ENCODE measurements at regions not wholly inside any gene's neighbourhood (a gene's known extent, or its start where the extent isn't known, plus 50 kb on each side); places are given as distances from the start of the nearest gene placed in this dataset.
"Not testable (repeated sequence)": the region's sequence is repeated elsewhere in the genome, so short reads cannot be mapped to it uniquely, and the experiment has no call there.

DNA sequence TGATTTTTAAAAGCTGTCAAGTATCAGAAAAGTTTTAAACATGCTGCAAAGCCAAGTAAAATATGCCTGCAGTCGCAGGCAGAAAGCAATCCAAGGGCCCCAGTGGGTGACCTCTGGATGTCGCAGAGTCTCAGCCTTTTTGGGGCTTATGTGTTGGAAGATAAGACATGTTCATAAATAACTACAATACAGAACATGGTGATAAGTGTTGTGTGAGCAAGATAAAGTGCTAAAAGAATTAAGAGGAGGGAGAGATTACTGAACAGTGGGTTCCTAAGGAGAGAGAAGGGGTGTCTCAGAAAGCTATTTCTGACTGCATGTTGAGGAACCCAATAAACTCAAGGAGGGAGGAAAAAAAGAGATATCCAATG is 78.9 kb upstream of the ADRB2 start:
- Histone ChIP-seq H3K79me1 (ENCODE audit: low read length) (no peaks in the 10 kb centered on the region), H3K27me3 (ENCODE audit: insufficient read depth, low read length, poor library complexity) (no peaks in the 10 kb centered on the region), H3K36me3 (ENCODE audit: control insufficient read depth, insufficient read depth, low read length) (no peaks in the 10 kb centered on the region), H4K5ac (ENCODE audit: low read length) (no peak overlapping the region), H3K18ac (ENCODE audit: low read length) (no peak overlapping the region), H3K4me1 (ENCODE audit: control insufficient read depth, low read depth, low read length) (no peaks in the 10 kb centered on the region), H3K79me2 (ENCODE audit: control insufficient read depth, insufficient read depth, low read length) (no peaks in the 10 kb centered on the region), H4K8ac (ENCODE audit: low read depth, low read length) (no peak overlapping the region), H3K23ac (ENCODE audit: low read length) (no peak overlapping the region), H3K4ac (ENCODE audit: low read depth, low read length) (no peak overlapping the region), H3K56ac (ENCODE audit: low read length) (no peak overlapping the region), H3K27ac (ENCODE audit: low read depth, low read length) (no peak overlapping the region), H2AK5ac (ENCODE audit: low read length) (no peak overlapping the region), H2BK120ac (ENCODE audit: low read depth, low read length) (no peak overlapping the region), H3K9ac (ENCODE audit: low read length) (no peak overlapping the region), H3K4me2 (ENCODE audit: low read length) (no peak overlapping the region), H2BK5ac (ENCODE audit: low read length) (no peak overlapping the region), H3K4me3 (ENCODE audit: low read length) (no peak overlapping the region), H2BK15ac (replicated peaks; ENCODE audit: low read depth) (no peak overlapping the region)
- DNase-seq, result no peak
- whole genome bisulfite sequencing (ENCODE audit: extremely low coverage, insufficient coverage, low lambda C conversion rate), result no CpG with 5 or more reads among the region's 2 CpGs

DNA sequence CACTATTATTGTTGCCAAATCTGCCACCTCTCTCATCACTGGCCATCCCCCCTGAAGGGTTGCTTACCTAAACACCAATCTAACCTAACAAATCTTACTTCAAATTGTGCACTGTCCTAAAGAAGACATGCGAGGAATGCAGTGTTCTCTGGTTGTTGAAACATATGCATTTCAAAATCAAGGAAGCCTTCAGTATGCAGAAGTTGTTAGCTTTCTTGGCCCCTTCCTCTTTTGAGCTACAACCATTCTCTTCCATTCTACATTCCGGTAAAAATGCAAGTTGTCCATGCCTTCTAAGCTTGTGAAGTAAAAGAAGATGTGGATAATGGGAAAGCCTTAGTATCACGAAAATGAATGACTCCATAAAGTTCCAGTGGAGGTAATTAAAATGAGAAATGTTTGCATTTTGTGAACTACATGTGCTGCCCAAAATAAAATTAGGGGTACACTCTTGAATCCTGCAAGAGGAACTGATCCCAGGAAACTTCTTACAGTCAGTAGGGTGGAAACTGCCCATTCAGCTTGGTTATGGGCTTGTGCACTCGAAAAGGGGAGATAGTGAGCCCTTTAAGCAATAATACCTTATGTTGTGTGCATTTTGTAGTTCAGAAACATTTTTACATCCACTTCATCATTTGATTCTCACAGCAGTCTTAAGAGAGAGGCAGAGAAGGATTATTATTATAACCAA is 77.6 kb upstream of the ADRB2 start:
- H3K36me3 ChIP-seq (ENCODE audit: control insufficient read depth, insufficient read depth, low read length), result no peaks in the 10 kb centered on the region
- H3K4ac ChIP-seq (ENCODE audit: low read depth, low read length), result no peak overlapping the region
- no peak overlapping the region for H3K18ac ChIP-seq (ENCODE audit: low read length)
- DNase-seq, result no peak
- no CpG with 5 or more reads among the region's 4 CpGs for WGBS (ENCODE audit: extremely low coverage, insufficient coverage, low lambda C conversion rate)
- no peaks in the 10 kb centered on the region for H3K27me3 ChIP-seq (ENCODE audit: insufficient read depth, low read length, poor library complexity)
- H3K4me2 ChIP-seq (ENCODE audit: low read length), result no peak overlapping the region
- H3K9ac ChIP-seq (ENCODE audit: low read length), result no peak overlapping the region
- H3K79me2 ChIP-seq (ENCODE audit: control insufficient read depth, insufficient read depth, low read length), result no peaks in the 10 kb centered on the region
- no peak overlapping the region for H4K8ac ChIP-seq (ENCODE audit: low read depth, low read length)
- no peak overlapping the region for H3K23ac ChIP-seq (ENCODE audit: low read length)
- no peak overlapping the region for H2BK15ac ChIP-seq (replicated peaks; ENCODE audit: low read depth)
- H4K5ac ChIP-seq (ENCODE audit: low read length), result no peak overlapping the region
- no peak overlapping the region for H2AK5ac ChIP-seq (ENCODE audit: low read length)
- H3K56ac ChIP-seq (ENCODE audit: low read length), result no peak overlapping the region
- no peak overlapping the region for H2BK5ac ChIP-seq (ENCODE audit: low read length)
- H3K79me1 ChIP-seq (ENCODE audit: low read length), result no peaks in the 10 kb centered on the region
- H3K27ac ChIP-seq (ENCODE audit: low read depth, low read length), result no peak overlapping the region
- H2BK120ac ChIP-seq (ENCODE audit: low read depth, low read length), result no peak overlapping the region
- H3K4me1 ChIP-seq (ENCODE audit: control insufficient read depth, low read depth, low read length), result no peaks in the 10 kb centered on the region
- H3K4me3 ChIP-seq (ENCODE audit: low read length), result no peak overlapping the region

DNA sequence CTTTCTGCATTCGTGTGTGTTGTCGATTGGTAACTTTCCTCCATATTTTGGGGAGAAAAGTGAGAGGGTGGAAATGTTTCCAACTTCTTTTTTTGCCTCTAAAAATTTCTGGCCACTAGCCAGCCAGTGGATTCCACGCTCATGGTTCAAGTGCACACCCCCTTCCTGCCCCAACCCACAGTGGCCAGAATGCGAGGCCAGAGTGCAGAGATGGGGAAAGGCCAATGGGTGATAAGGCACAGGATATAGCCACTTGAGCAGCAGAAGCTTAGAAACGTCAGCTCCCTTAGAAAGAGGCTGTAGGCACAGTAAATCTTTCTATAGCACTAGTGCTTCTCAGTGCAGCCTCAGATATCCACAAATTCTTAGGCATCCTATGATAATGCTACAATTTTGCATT is 75.8 kb upstream of the ADRB2 start:
- no peaks in the 10 kb centered on the region for H3K4me1 ChIP-seq (ENCODE audit: control insufficient read depth, low read depth, low read length)
- no peak overlapping the region for H3K4ac ChIP-seq (ENCODE audit: low read depth, low read length)
- no peaks in the 10 kb centered on the region for H3K79me1 ChIP-seq (ENCODE audit: low read length)
- no peak overlapping the region for H4K5ac ChIP-seq (ENCODE audit: low read length)
- H3K36me3 ChIP-seq (ENCODE audit: control insufficient read depth, insufficient read depth, low read length), result no peaks in the 10 kb centered on the region
- no peak overlapping the region for H3K4me2 ChIP-seq (ENCODE audit: low read length)
- no peaks in the 10 kb centered on the region for H3K79me2 ChIP-seq (ENCODE audit: control insufficient read depth, insufficient read depth, low read length)
- H3K9ac ChIP-seq (ENCODE audit: low read length), result no peak overlapping the region
- H2AK5ac ChIP-seq (ENCODE audit: low read length), result no peak overlapping the region
- no peak for DNase-seq
- no peak overlapping the region for H3K27ac ChIP-seq (ENCODE audit: low read depth, low read length)
- WGBS (ENCODE audit: extremely low coverage, insufficient coverage, low lambda C conversion rate), result no CpG with 5 or more reads among the region's 5 CpGs
- H4K8ac ChIP-seq (ENCODE audit: low read depth, low read length), result no peak overlapping the region
- no peak overlapping the region for H3K18ac ChIP-seq (ENCODE audit: low read length)
- H2BK15ac ChIP-seq (replicated peaks; ENCODE audit: low read depth), result no peak overlapping the region
- H2BK120ac ChIP-seq (ENCODE audit: low read depth, low read length), result no peak overlapping the region
- H2BK5ac ChIP-seq (ENCODE audit: low read length), result no peak overlapping the region
- no peak overlapping the region for H3K56ac ChIP-seq (ENCODE audit: low read length)
- H3K23ac ChIP-seq (ENCODE audit: low read length), result no peak overlapping the region
- no peaks in the 10 kb centered on the region for H3K27me3 ChIP-seq (ENCODE audit: insufficient read depth, low read length, poor library complexity)
- no peak overlapping the region for H3K4me3 ChIP-seq (ENCODE audit: low read length)

DNA sequence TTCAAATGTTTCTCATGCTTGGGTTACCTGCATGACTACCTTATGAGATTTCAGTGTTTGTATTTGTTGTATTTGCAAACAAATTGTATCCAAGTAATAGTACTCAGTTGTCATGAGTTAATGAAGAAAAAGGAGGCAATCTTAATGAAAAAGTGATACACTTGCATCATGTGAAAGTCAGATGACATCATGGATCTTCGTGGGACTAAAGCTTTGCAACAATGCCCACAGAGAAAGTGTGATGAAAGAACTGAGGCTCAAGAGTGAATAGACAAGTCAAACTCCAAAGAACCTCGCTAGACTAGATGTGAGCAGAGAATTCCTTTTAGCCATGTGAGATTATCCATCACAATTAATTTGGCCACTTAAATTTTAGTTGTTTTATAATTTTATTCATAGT is 75.4 kb upstream of the ADRB2 start:
- DNase-seq, result no peak
- H3K36me3 ChIP-seq (ENCODE audit: control insufficient read depth, insufficient read depth, low read length), result no peaks in the 10 kb centered on the region
- no peak overlapping the region for H2BK120ac ChIP-seq (ENCODE audit: low read depth, low read length)
- no peaks in the 10 kb centered on the region for H3K79me2 ChIP-seq (ENCODE audit: control insufficient read depth, insufficient read depth, low read length)
- no peak overlapping the region for H3K27ac ChIP-seq (ENCODE audit: low read depth, low read length)
- no peak overlapping the region for H3K9ac ChIP-seq (ENCODE audit: low read length)
- H2BK15ac ChIP-seq (replicated peaks; ENCODE audit: low read depth), result no peak overlapping the region
- no peak overlapping the region for H3K56ac ChIP-seq (ENCODE audit: low read length)
- no peak overlapping the region for H3K4ac ChIP-seq (ENCODE audit: low read depth, low read length)
- H3K27me3 ChIP-seq (ENCODE audit: insufficient read depth, low read length, poor library complexity), result no peaks in the 10 kb centered on the region
- H3K79me1 ChIP-seq (ENCODE audit: low read length), result no peaks in the 10 kb centered on the region
- no peak overlapping the region for H2AK5ac ChIP-seq (ENCODE audit: low read length)
- no peak overlapping the region for H4K8ac ChIP-seq (ENCODE audit: low read depth, low read length)
- H4K5ac ChIP-seq (ENCODE audit: low read length), result no peak overlapping the region
- H2BK5ac ChIP-seq (ENCODE audit: low read length), result no peak overlapping the region
- no peak overlapping the region for H3K18ac ChIP-seq (ENCODE audit: low read length)
- no peak overlapping the region for H3K23ac ChIP-seq (ENCODE audit: low read length)
- no CpG with 5 or more reads among the region's 2 CpGs for WGBS (ENCODE audit: extremely low coverage, insufficient coverage, low lambda C conversion rate)
- no peak overlapping the region for H3K4me3 ChIP-seq (ENCODE audit: low read length)
- no peak overlapping the region for H3K4me2 ChIP-seq (ENCODE audit: low read length)
- no peaks in the 10 kb centered on the region for H3K4me1 ChIP-seq (ENCODE audit: control insufficient read depth, low read depth, low read length)

DNA sequence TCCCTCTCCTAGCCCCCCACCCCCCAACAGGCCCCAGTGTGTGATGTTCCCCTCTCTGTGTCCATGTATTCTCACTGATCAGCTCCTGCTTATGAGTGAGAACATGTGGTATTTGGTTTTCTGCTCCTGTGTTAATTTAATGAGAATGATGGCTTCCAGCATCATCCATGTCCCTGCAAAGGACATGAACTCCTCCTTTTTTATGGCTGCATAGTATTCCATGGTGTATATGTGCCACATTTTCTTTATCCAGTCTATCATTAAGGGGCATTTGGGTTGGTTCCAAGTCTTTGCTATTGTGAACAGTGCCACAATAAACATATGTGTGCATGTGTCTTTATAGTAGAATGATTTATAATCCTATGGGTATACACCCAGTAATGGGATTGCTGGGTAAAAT is 74.0 kb upstream of the ADRB2 start:
- not testable (repeated sequence) for H3K18ac ChIP-seq (ENCODE audit: low read length); DNase-seq; H3K79me1 ChIP-seq (ENCODE audit: low read length); H2BK120ac ChIP-seq (ENCODE audit: low read depth, low read length); H3K4me3 ChIP-seq (ENCODE audit: low read length); H3K4me1 ChIP-seq (ENCODE audit: control insufficient read depth, low read depth, low read length); H3K36me3 ChIP-seq (ENCODE audit: control insufficient read depth, insufficient read depth, low read length); H3K79me2 ChIP-seq (ENCODE audit: control insufficient read depth, insufficient read depth, low read length); H2AK5ac ChIP-seq (ENCODE audit: low read length); H4K5ac ChIP-seq (ENCODE audit: low read length); H2BK15ac ChIP-seq (replicated peaks; ENCODE audit: low read depth); H3K23ac ChIP-seq (ENCODE audit: low read length); H3K27ac ChIP-seq (ENCODE audit: low read depth, low read length); H3K4me2 ChIP-seq (ENCODE audit: low read length); H3K9ac ChIP-seq (ENCODE audit: low read length); H3K27me3 ChIP-seq (ENCODE audit: insufficient read depth, low read length, poor library complexity); H3K4ac ChIP-seq (ENCODE audit: low read depth, low read length); H2BK5ac ChIP-seq (ENCODE audit: low read length); H3K56ac ChIP-seq (ENCODE audit: low read length); H4K8ac ChIP-seq (ENCODE audit: low read depth, low read length)

DNA sequence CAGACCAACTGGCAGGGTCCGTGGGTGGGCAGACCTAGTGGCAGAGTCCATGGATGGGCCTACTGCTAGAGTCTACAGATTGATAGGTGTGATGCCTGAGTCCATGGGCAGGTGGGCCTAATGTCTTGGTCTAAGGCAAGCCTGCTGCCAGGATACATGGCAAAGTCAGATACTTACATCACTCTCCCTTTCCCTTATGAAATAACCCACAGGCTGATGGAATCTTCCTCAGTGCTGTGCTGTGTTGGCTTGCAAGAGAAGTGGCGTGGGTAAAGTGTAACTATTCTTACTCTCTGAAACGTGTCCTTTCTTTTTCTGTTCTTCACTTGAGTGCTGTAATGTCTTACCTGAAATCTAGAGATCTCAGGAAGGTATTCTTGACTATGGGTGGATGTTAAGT is 67.3 kb upstream of the ADRB2 start:
- Histone ChIP-seq H2BK15ac (replicated peaks; ENCODE audit: low read depth) (no peak overlapping the region), H3K4ac (ENCODE audit: low read depth, low read length) (no peak overlapping the region), H3K56ac (ENCODE audit: low read length) (no peak overlapping the region), H3K4me1 (ENCODE audit: control insufficient read depth, low read depth, low read length) (no peaks in the 10 kb centered on the region), H3K36me3 (ENCODE audit: control insufficient read depth, insufficient read depth, low read length) (no peaks in the 10 kb centered on the region), H3K18ac (ENCODE audit: low read length) (no peak overlapping the region), H3K4me2 (ENCODE audit: low read length) (no peak overlapping the region), H4K8ac (ENCODE audit: low read depth, low read length) (no peak overlapping the region), H2AK5ac (ENCODE audit: low read length) (no peak overlapping the region), H3K9ac (ENCODE audit: low read length) (no peak overlapping the region), H2BK5ac (ENCODE audit: low read length) (no peak overlapping the region), H3K23ac (ENCODE audit: low read length) (no peak overlapping the region), H3K79me1 (ENCODE audit: low read length) (no peaks in the 10 kb centered on the region), H3K27me3 (ENCODE audit: insufficient read depth, low read length, poor library complexity) (no peaks in the 10 kb centered on the region), H2BK120ac (ENCODE audit: low read depth, low read length) (no peak overlapping the region), H3K27ac (ENCODE audit: low read depth, low read length) (no peak overlapping the region), H4K5ac (ENCODE audit: low read length) (no peak overlapping the region), H3K4me3 (ENCODE audit: low read length) (no peak overlapping the region), H3K79me2 (ENCODE audit: control insufficient read depth, insufficient read depth, low read length) (no peaks in the 10 kb centered on the region)
- WGBS (ENCODE audit: extremely low coverage, insufficient coverage, low lambda C conversion rate), result no CpG with 5 or more reads among the region's 3 CpGs
- DNase-seq, result no peak

All from mesendoderm (in vitro differentiated cells).